Ovary (tissue), 3 donors: ENCODE measurements at regions not wholly inside any gene's neighbourhood (a gene's known extent, or its start where the extent isn't known, plus 50 kb on each side); places are given as distances from the start of the nearest gene placed in this dataset.

Experiments
- POLR2A ChIP-seq: fragments of 450-650 bp; IDR thresholded peaks from one replicate; pipeline ENCODE4 v1.6.1; 2017; ENCODE audit warnings: antibody characterized with exemption, mild to moderate bottlenecking, moderate library complexity
- TF ChIP-seq, protein P1 (sequence below), 3 donors: fragments of 450-650 bp in 2 of 3; fragments of 200-600 bp in 1 of 3; IDR thresholded peaks; one replicate each; pipeline versions ENCODE4 v1.5.1 to v1.8.0; 2016 to 2022; ENCODE audit warnings: antibody characterized with exemption in 3 of 3, mild to moderate bottlenecking in 1 of 3
- donor health status: DM: no; HTN: no; CAD: no.

- TF ChIP-seq, protein P1, sequence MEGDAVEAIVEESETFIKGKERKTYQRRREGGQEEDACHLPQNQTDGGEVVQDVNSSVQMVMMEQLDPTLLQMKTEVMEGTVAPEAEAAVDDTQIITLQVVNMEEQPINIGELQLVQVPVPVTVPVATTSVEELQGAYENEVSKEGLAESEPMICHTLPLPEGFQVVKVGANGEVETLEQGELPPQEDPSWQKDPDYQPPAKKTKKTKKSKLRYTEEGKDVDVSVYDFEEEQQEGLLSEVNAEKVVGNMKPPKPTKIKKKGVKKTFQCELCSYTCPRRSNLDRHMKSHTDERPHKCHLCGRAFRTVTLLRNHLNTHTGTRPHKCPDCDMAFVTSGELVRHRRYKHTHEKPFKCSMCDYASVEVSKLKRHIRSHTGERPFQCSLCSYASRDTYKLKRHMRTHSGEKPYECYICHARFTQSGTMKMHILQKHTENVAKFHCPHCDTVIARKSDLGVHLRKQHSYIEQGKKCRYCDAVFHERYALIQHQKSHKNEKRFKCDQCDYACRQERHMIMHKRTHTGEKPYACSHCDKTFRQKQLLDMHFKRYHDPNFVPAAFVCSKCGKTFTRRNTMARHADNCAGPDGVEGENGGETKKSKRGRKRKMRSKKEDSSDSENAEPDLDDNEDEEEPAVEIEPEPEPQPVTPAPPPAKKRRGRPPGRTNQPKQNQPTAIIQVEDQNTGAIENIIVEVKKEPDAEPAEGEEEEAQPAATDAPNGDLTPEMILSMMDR (IDR thresholded peaks at IDR 0.05), result no peak
- no peak for TF ChIP-seq POLR2A
Measured at GRCh38 chr15:62927836-62928235, 114.7 kb upstream of the TPM1 start.
